H54 (cell line): ENCODE measurements at regions not wholly inside any gene's neighbourhood (a gene's known extent, or its start where the extent isn't known, plus 50 kb on each side); places are given as distances from the start of the nearest gene placed in this dataset.

ENCODE experiments used
- DNase-seq: peaks from one replicate; pipeline ENCODE4 v3.0.0; 2011; ENCODE audit warnings: low spot score, mixed read lengths; ENCODE audit not compliant: insufficient read length
- FAIRE-seq: peaks from 3 replicates; lab custom pipeline; 2011; peaks lifted over from hg19 to GRCh38; lab: Jason Lieb, UNC
- POLR2A ChIP-seq: IDR thresholded peaks from 2 replicates; pipeline ENCODE4 v1.6.1; 2011; ENCODE audit warnings: low read depth, mild to moderate bottlenecking, low read length

- no peak for TF ChIP-seq POLR2A
- FAIRE-seq (no peak), DNase-seq (no peak)
Measured at GRCh38 chr3:75967071-75967470, 181.7 kb upstream of the ZNF717 start.

GRCh38 chr3:75978686-75979085 lies 193.3 kb upstream of the ZNF717 start:
- no peak for TF ChIP-seq POLR2A
- no peak for DNase-seq
- FAIRE-seq: no peak

GRCh38 chr3:75981401-75981800 lies 196.1 kb upstream of the ZNF717 start:
- no peak for DNase-seq
- no peak for TF ChIP-seq POLR2A
- no peak for FAIRE-seq

GRCh38 chr3:75982151-75982550 lies 196.8 kb upstream of the ZNF717 start:
- no peak for FAIRE-seq
- no peak for DNase-seq
- TF ChIP-seq POLR2A: no peak

GRCh38 chr3:75983111-75983510 lies 197.8 kb upstream of the ZNF717 start:
- DNase-seq (no peak), FAIRE-seq (no peak)
- TF ChIP-seq POLR2A: no peak

GRCh38 chr3:75983609-75984290 lies 198.4 kb upstream of the ZNF717 start:
- DNase-seq (no peak), FAIRE-seq (no peak)
- no peak for TF ChIP-seq POLR2A

- no peak for FAIRE-seq
- DNase-seq: no peak
- no peak for TF ChIP-seq POLR2A
Measured at GRCh38 chr3:75985432-75985831, 200.1 kb upstream of the ZNF717 start.

GRCh38 chr3:76010252-76010651 lies 224.9 kb upstream of the ZNF717 start:
- DNase-seq (no peak), FAIRE-seq (no peak)
- no peak for TF ChIP-seq POLR2A

- DNase-seq (no peak), FAIRE-seq (no peak)
- TF ChIP-seq POLR2A: no peak
Measured at GRCh38 chr3:76011121-76011520, 225.8 kb upstream of the ZNF717 start.

- FAIRE-seq (no peak), DNase-seq (no peak)
- no peak for TF ChIP-seq POLR2A
Measured at GRCh38 chr3:76015496-76015895, 230.1 kb upstream of the ZNF717 start.

- TF ChIP-seq POLR2A: no peak
- FAIRE-seq (no peak), DNase-seq (no peak)
Measured at GRCh38 chr3:76016111-76016510, 230.8 kb upstream of the ZNF717 start.

- no peak for FAIRE-seq
- TF ChIP-seq POLR2A: no peak
- DNase-seq: no peak
Measured at GRCh38 chr3:76016769-76017439, 231.6 kb upstream of the ZNF717 start.

GRCh38 chr3:76021376-76021775 lies 236.0 kb upstream of the ZNF717 start:
- no peak for TF ChIP-seq POLR2A
- FAIRE-seq: no peak
- DNase-seq: no peak

GRCh38 chr3:76024640-76025039 lies 239.3 kb upstream of the ZNF717 start:
- FAIRE-seq: no peak
- TF ChIP-seq POLR2A: no peak
- DNase-seq: no peak

GRCh38 chr3:76025561-76025960 lies 240.2 kb upstream of the ZNF717 start:
- FAIRE-seq: no peak
- TF ChIP-seq POLR2A: no peak
- DNase-seq: no peak

GRCh38 chr3:76026379-76026778 lies 241.0 kb upstream of the ZNF717 start:
- no peak for TF ChIP-seq POLR2A
- DNase-seq (no peak), FAIRE-seq (no peak)
